NT2/D1 (cell line): ENCODE measurements at regions not wholly inside any gene's neighbourhood (a gene's known extent, or its start where the extent isn't known, plus 50 kb on each side); places are given as distances from the start of the nearest gene placed in this dataset.

ENCODE experiments used
- YY1 ChIP-seq: IDR thresholded peaks from 2 replicates; pipeline ENCODE4 v1.6.1; 2011; ENCODE audit not compliant: insufficient read length, insufficient read depth
- ZNF274 ChIP-seq: IDR thresholded peaks from 2 replicates; pipeline ENCODE4 v1.6.1; 2011; ENCODE audit warnings: mild to moderate bottlenecking, low read depth, low read length

- no peak for TF ChIP-seq ZNF274
- no peak for TF ChIP-seq YY1
These were observed 155.3 kb upstream of the PPP1R26 start for GRCh38 chr9:135324329-135324728.
